ENCODE measurements at regions not wholly inside any gene's neighbourhood (a gene's known extent, or its start where the extent isn't known, plus 50 kb on each side); places are given as distances from the start of the nearest gene placed in this dataset.

- no peak for DNase-seq (ENCODE audit: low spot score)
- in situ Hi-C loops (cut with MboI; ENCODE audit: low sequenced_read_pairs, unreplicated experiment), result no loop called here
- TF ChIP-seq, protein P1, sequence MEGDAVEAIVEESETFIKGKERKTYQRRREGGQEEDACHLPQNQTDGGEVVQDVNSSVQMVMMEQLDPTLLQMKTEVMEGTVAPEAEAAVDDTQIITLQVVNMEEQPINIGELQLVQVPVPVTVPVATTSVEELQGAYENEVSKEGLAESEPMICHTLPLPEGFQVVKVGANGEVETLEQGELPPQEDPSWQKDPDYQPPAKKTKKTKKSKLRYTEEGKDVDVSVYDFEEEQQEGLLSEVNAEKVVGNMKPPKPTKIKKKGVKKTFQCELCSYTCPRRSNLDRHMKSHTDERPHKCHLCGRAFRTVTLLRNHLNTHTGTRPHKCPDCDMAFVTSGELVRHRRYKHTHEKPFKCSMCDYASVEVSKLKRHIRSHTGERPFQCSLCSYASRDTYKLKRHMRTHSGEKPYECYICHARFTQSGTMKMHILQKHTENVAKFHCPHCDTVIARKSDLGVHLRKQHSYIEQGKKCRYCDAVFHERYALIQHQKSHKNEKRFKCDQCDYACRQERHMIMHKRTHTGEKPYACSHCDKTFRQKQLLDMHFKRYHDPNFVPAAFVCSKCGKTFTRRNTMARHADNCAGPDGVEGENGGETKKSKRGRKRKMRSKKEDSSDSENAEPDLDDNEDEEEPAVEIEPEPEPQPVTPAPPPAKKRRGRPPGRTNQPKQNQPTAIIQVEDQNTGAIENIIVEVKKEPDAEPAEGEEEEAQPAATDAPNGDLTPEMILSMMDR (IDR thresholded peaks at IDR 0.05; ENCODE audit: borderline replicate concordance, control extremely low read depth, extremely low read depth, insufficient read depth, missing control alignments), result no peak
Observed at GRCh38 chr16:26756633-26757032, 310.1 kb upstream of the C16orf82 start.

DNA sequence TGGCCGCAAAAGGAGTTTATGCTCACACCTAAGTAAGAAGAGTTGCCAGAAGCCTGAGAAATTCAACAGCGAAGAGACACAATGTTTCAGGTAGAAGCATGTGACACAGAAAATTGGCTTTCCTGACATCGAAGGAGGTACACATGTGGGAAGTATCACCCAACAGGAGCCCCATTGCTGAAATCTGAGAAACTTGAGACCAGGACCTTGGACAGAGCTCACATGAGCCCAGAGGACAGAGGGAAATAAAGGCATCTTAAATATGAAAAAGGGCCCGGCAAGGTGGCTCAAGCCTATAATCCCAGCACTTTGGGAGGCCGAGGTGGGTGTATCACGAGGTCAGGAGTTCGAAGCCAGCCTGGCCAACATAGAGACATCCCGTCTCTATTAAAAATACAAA, 304.1 kb upstream of the C16orf82 start:
- DNase-seq (ENCODE audit: low spot score), result no peak
- TF ChIP-seq, protein P1 (IDR thresholded peaks at IDR 0.05; ENCODE audit: borderline replicate concordance, control extremely low read depth, extremely low read depth, insufficient read depth, missing control alignments), result no peak
- in situ Hi-C loops (cut with MboI; ENCODE audit: low sequenced_read_pairs, unreplicated experiment), result no loop called here

DNA sequence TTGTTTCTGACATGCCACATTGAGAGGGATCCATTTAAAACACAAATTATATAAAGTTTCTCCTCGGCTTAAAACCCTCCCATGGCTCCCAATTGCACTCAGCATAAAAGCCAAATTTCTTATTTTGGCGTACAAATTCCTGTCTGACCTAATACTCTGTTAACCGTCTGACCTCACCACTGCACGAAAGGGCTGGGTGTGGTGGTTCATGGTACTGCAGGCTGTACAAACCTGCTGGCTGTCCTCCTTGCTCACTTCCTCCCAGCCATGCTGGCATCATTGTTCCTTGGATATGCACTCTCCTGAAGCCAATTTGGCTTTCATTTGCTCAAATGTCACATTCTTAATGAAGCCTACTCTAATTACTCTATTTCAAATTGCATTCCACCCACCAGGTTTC, 301.6 kb upstream of the C16orf82 start:
- DNase-seq (ENCODE audit: low spot score), result no peak
- TF ChIP-seq, protein P1 (IDR thresholded peaks at IDR 0.05; ENCODE audit: borderline replicate concordance, control extremely low read depth, extremely low read depth, insufficient read depth, missing control alignments), result no peak
- in situ Hi-C loops (cut with MboI; ENCODE audit: low sequenced_read_pairs, unreplicated experiment), result no loop called here

- no peak for DNase-seq (ENCODE audit: low spot score)
- in situ Hi-C loops (cut with MboI; ENCODE audit: low sequenced_read_pairs, unreplicated experiment), result no loop called here
- TF ChIP-seq, protein P1 (IDR thresholded peaks at IDR 0.05; ENCODE audit: borderline replicate concordance, control extremely low read depth, extremely low read depth, insufficient read depth, missing control alignments), result no peak
Observed at GRCh38 chr16:26768385-26769010, 298.2 kb upstream of the C16orf82 start.

DNA sequence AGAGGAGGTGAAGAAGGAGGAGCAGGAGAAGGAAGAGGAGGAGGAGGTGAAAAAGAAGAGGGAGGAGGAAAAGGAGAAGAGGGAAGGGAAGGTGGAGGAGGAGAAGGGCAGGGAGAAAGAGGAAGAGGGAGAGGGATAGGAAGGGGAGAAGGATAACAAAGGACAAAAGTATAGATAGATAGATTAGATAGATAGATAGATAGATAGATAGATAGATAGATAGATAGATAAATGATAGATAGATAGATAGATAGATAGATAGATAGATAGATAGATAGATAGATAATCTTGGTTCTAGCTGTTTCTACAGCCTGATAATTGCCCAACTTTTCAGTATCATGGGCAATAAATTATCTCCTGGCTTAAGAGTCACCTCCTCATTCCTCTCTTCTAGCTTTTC, 296.2 kb upstream of the C16orf82 start:
- in situ Hi-C loops (cut with MboI; ENCODE audit: low sequenced_read_pairs, unreplicated experiment), result no loop called here
- TF ChIP-seq, protein P1 (IDR thresholded peaks at IDR 0.05; ENCODE audit: borderline replicate concordance, control extremely low read depth, extremely low read depth, insufficient read depth, missing control alignments), result no peak

GRCh38 chr16:26772503-26772902, 294.2 kb upstream of the C16orf82 start:
- in situ Hi-C loops (cut with MboI; ENCODE audit: low sequenced_read_pairs, unreplicated experiment), result no loop called here
- DNase-seq (ENCODE audit: low spot score), result peak; percentile 8
- TF ChIP-seq, protein P1 (IDR thresholded peaks at IDR 0.05; ENCODE audit: borderline replicate concordance, control extremely low read depth, extremely low read depth, insufficient read depth, missing control alignments), result no peak

More for the DNA sequence above, 296.2 kb upstream of the C16orf82 start:
- no peak for DNase-seq (ENCODE audit: low spot score)

Measured in GM13976 (cell line).